ENCODE measurements at regions not wholly inside any gene's neighbourhood (a gene's known extent, or its start where the extent isn't known, plus 50 kb on each side); places are given as distances from the start of the nearest gene placed in this dataset.
A peak's percentile ranks its signal among the peaks of the same experiment; 100 is the strongest.

DNA sequence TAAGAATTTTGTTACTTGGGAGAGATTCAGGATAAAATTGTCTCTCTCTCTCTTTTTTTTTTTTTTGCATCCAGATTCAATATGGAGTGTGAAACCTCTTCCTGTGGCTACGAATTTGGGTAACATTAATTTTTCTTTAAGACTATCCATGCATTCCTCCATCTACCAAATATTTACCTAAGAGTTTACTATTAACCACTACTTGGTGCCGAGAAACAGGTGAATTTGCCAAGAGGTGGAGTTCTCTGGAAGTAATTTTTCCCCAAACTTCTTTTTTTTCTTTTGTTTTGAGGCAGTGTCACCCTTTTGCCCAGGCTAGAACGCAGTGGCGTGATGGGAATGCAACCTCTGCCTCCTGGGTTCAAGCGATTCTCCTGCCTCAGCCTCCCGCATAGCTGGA, 206.3 kb upstream of the VLDLR start:
- Histone ChIP-seq H4K20me1 (ENCODE audit: insufficient read depth, low read length) (no peaks in the 10 kb centered on the region), H3K9ac (ENCODE audit: low read length) (no peak overlapping the region), H3K4me1 (ENCODE audit: insufficient read depth, low read length) (peaks cover 9% of the 10 kb centered on the region), H2AFZ (ENCODE audit: low read depth, low read length) (no peak overlapping the region), H3K27ac (ENCODE audit: low read depth, low read length) (no peak overlapping the region), H3K36me3 (ENCODE audit: insufficient read depth, low read length) (no peaks in the 10 kb centered on the region), H3K4me3 (ENCODE audit: insufficient read depth, low read depth, low read length) (no peak overlapping the region), H3K79me2 (ENCODE audit: insufficient read depth, low read length) (no peaks in the 10 kb centered on the region), H3K4me2 (ENCODE audit: low read length) (no peak overlapping the region), H3K9me3 (ENCODE audit: insufficient read depth, low read depth, low read length) (no peaks in the 10 kb centered on the region), H3K27me3 (ENCODE audit: insufficient read depth, low read length) (no peaks in the 10 kb centered on the region)
- no peaks in the 10 kb centered on the region for H3K36me3 Mint-ChIP-seq (ENCODE audit: low read depth, unreplicated experiment)
- TF ChIP-seq, protein P1, sequence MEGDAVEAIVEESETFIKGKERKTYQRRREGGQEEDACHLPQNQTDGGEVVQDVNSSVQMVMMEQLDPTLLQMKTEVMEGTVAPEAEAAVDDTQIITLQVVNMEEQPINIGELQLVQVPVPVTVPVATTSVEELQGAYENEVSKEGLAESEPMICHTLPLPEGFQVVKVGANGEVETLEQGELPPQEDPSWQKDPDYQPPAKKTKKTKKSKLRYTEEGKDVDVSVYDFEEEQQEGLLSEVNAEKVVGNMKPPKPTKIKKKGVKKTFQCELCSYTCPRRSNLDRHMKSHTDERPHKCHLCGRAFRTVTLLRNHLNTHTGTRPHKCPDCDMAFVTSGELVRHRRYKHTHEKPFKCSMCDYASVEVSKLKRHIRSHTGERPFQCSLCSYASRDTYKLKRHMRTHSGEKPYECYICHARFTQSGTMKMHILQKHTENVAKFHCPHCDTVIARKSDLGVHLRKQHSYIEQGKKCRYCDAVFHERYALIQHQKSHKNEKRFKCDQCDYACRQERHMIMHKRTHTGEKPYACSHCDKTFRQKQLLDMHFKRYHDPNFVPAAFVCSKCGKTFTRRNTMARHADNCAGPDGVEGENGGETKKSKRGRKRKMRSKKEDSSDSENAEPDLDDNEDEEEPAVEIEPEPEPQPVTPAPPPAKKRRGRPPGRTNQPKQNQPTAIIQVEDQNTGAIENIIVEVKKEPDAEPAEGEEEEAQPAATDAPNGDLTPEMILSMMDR (IDR thresholded peaks at IDR 0.05; ENCODE audit: insufficient read depth, low read depth, low read length): no peak
- TF ChIP-seq EZH2 (IDR thresholded peaks at IDR 0.05; ENCODE audit: insufficient read depth, low read length): no peak
- no peak overlapping the region for H3K27ac Mint-ChIP-seq (ENCODE audit: unreplicated experiment)
- peaks cover 3% of the 10 kb centered on the region for H3K9me3 Mint-ChIP-seq (ENCODE audit: unreplicated experiment)
- FAIRE-seq (no peak), DNase-seq (ENCODE audit: low read depth) (no peak)
- peaks cover 2% of the 10 kb centered on the region for H3K27me3 Mint-ChIP-seq (ENCODE audit: low read depth, unreplicated experiment)
- H3K4me3 Mint-ChIP-seq (ENCODE audit: unreplicated experiment): no peak overlapping the region
- peaks cover 46% of the 10 kb centered on the region for H3K4me1 Mint-ChIP-seq (ENCODE audit: low read depth, unreplicated experiment)

DNA sequence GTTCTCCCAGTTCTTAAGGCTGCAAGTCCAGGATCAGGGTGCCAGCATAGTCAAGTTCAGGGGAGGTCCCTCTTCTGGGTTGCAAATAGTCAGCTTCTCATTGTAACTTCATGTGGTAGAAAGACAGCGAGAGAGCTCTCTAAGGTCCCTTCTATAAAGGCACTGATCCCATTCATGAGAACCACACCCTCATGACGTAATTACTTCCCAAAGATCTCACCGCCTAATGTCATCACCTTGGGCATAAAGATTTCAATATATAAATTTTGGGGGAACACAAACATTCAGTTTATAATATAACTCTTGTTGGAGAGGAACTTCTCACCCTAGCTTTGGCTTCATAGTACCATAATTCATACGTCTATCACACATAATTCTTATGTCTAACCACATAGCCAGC, 203.9 kb upstream of the VLDLR start:
- H3K4me1 Mint-ChIP-seq (ENCODE audit: low read depth, unreplicated experiment): peaks cover 33% of the 10 kb centered on the region
- Histone ChIP-seq H3K4me2 (ENCODE audit: low read length) (no peak overlapping the region), H3K36me3 (ENCODE audit: insufficient read depth, low read length) (no peaks in the 10 kb centered on the region), H2AFZ (ENCODE audit: low read depth, low read length) (no peak overlapping the region), H3K9me3 (ENCODE audit: insufficient read depth, low read depth, low read length) (no peaks in the 10 kb centered on the region), H3K27me3 (ENCODE audit: insufficient read depth, low read length) (peaks cover 5% of the 10 kb centered on the region), H3K4me1 (ENCODE audit: insufficient read depth, low read length) (peaks cover 9% of the 10 kb centered on the region), H3K79me2 (ENCODE audit: insufficient read depth, low read length) (no peaks in the 10 kb centered on the region), H3K4me3 (ENCODE audit: insufficient read depth, low read depth, low read length) (no peak overlapping the region), H3K27ac (ENCODE audit: low read depth, low read length) (no peak overlapping the region), H3K9ac (ENCODE audit: low read length) (no peak overlapping the region), H4K20me1 (ENCODE audit: insufficient read depth, low read length) (no peaks in the 10 kb centered on the region)
- H3K4me3 Mint-ChIP-seq (ENCODE audit: unreplicated experiment): no peak overlapping the region
- H3K36me3 Mint-ChIP-seq (ENCODE audit: low read depth, unreplicated experiment): no peaks in the 10 kb centered on the region
- H3K27ac Mint-ChIP-seq (ENCODE audit: unreplicated experiment): no peak overlapping the region
- TF ChIP-seq, protein P1 (IDR thresholded peaks at IDR 0.05; ENCODE audit: insufficient read depth, low read depth, low read length): no peak
- TF ChIP-seq EZH2 (IDR thresholded peaks at IDR 0.05; ENCODE audit: insufficient read depth, low read length): no peak
- peaks cover 2% of the 10 kb centered on the region for H3K27me3 Mint-ChIP-seq (ENCODE audit: low read depth, unreplicated experiment)
- DNase-seq (ENCODE audit: low read depth): no peak
- no peak for FAIRE-seq
- peaks cover 3% of the 10 kb centered on the region for H3K9me3 Mint-ChIP-seq (ENCODE audit: unreplicated experiment)

DNA sequence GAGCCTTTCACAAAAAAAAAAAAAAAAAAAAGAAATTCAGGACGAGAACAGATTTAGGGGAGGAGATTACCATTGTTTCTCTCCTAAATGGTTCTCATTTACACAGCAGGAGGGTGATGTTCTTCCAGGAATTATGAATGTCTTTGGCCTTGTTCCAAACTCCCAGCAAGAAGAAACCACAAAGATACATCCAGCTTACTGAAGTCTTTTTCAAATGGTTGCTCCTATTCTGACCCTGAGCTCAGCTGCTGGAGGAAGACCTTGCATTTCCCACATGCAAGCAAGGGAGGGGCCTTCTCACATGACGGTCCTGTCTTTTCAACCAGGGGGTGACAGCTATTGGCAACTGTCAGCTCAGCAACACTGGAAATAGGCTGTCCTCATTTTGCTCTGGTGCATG, 203.0 kb upstream of the VLDLR start:
- Histone ChIP-seq H4K20me1 (ENCODE audit: insufficient read depth, low read length) (no peaks in the 10 kb centered on the region), H3K79me2 (ENCODE audit: insufficient read depth, low read length) (no peaks in the 10 kb centered on the region), H3K4me2 (ENCODE audit: low read length) (peak overlapping the region; percentile 19), H3K4me3 (ENCODE audit: insufficient read depth, low read depth, low read length) (no peak overlapping the region), H3K36me3 (ENCODE audit: insufficient read depth, low read length) (no peaks in the 10 kb centered on the region), H3K27ac (ENCODE audit: low read depth, low read length) (no peak overlapping the region), H3K27me3 (ENCODE audit: insufficient read depth, low read length) (peaks cover 5% of the 10 kb centered on the region), H3K9ac (ENCODE audit: low read length) (no peak overlapping the region), H3K4me1 (ENCODE audit: insufficient read depth, low read length) (peaks cover 9% of the 10 kb centered on the region), H2AFZ (ENCODE audit: low read depth, low read length) (no peak overlapping the region), H3K9me3 (ENCODE audit: insufficient read depth, low read depth, low read length) (no peaks in the 10 kb centered on the region)
- DNase-seq (ENCODE audit: low read depth) (peak; percentile 83), FAIRE-seq (no peak)
- H3K4me1 Mint-ChIP-seq (ENCODE audit: low read depth, unreplicated experiment): peaks cover 25% of the 10 kb centered on the region
- TF ChIP-seq, protein P1 (IDR thresholded peaks at IDR 0.05; ENCODE audit: insufficient read depth, low read depth, low read length): no peak
- no peak for TF ChIP-seq EZH2 (IDR thresholded peaks at IDR 0.05; ENCODE audit: insufficient read depth, low read length)
- no peaks in the 10 kb centered on the region for H3K36me3 Mint-ChIP-seq (ENCODE audit: low read depth, unreplicated experiment)
- H3K9me3 Mint-ChIP-seq (ENCODE audit: unreplicated experiment): peaks cover 3% of the 10 kb centered on the region
- H3K27me3 Mint-ChIP-seq (ENCODE audit: low read depth, unreplicated experiment): peaks cover 2% of the 10 kb centered on the region
- no peak overlapping the region for H3K4me3 Mint-ChIP-seq (ENCODE audit: unreplicated experiment)
- H3K27ac Mint-ChIP-seq (ENCODE audit: unreplicated experiment): no peak overlapping the region

Measured in astrocyte (in vitro differentiated cells and primary cell).